Activated B cell treated with CpG ODN at 0.5 μM for 24 hours (primary cell): ENCODE measurements at regions not wholly inside any gene's neighbourhood (a gene's known extent, or its start where the extent isn't known, plus 50 kb on each side); places are given as distances from the start of the nearest gene placed in this dataset.

Experiments used
- ATAC-seq: fragments of 200-7000 bp; cut with Tn5 transposase; one replicate; pipeline ENCODE4 v1.10.0; 2021; ENCODE audit warnings: low read depth, mild to moderate bottlenecking, moderate library complexity
- CTCF ChIA-PET: fragments of 350-600 bp; sonication (Branson Sonifier 250); formaldehyde crosslinking; loops from one replicate; lab custom pipeline; 2021; ENCODE audit warnings: antibody characterized with exemption; lab: Charles Lee
- POLR2A ChIA-PET: fragments of 350-600 bp; sonication (Branson Sonifier 250); formaldehyde crosslinking; loops from one replicate; lab custom pipeline; 2021; ENCODE audit warnings: antibody characterized with exemption; lab: Charles Lee
- DNase-seq: peaks from one replicate; pipeline ENCODE4 v3.0.0; 2022
- H3K27ac Mint-ChIP-seq: one replicate; pipeline ENCODE4 v1.8.0; 2020; ENCODE audit warnings: mixed read lengths
- H3K27me3 Mint-ChIP-seq: one replicate; pipeline ENCODE4 v1.8.0; 2021; ENCODE audit warnings: mixed read lengths
- H3K36me3 Mint-ChIP-seq: one replicate; pipeline ENCODE4 v1.8.0; 2021; ENCODE audit warnings: low read depth, mixed read lengths
- H3K4me1 Mint-ChIP-seq: one replicate; pipeline ENCODE4 v1.8.0; 2021; ENCODE audit warnings: mixed read lengths
- H3K4me3 Mint-ChIP-seq: one replicate; pipeline ENCODE4 v1.8.0; 2020; ENCODE audit warnings: mild to moderate bottlenecking, mixed read lengths
- H3K9me3 Mint-ChIP-seq: one replicate; pipeline ENCODE4 v1.8.0; 2020; ENCODE audit warnings: mixed read lengths
- CTCF ChIP-seq: fragments of 200-600 bp; IDR thresholded peaks from one replicate; pipeline ENCODE4 v1.8.0; 2022; ENCODE audit warnings: antibody characterized with exemption, mild to moderate bottlenecking
- intact Hi-C: fragments of 100-400 bp; cut with micrococcal nuclease; formaldehyde crosslinking; loops from one replicate; pipeline ENCODE4 v1.15.1; 2024

GRCh38 chr3:18575573-18575972 lies 150.4 kb upstream of the SATB1 start:
- Mint-ChIP-seq H3K4me1 (peaks cover 10% of the 10 kb centered on the region), H3K9me3 (no peaks in the 10 kb centered on the region), H3K27ac (no peak overlapping the region), H3K27me3 (no peaks in the 10 kb centered on the region), H3K4me3 (no peak overlapping the region), H3K36me3 (no peaks in the 10 kb centered on the region)
- ChIA-PET CTCF (no interaction called here), POLR2A (no interaction called here)
- intact Hi-C loops = no loop called here
- TF ChIP-seq CTCF = no peak
- DNase-seq (no peak), ATAC-seq (no peak)

GRCh38 chr3:18572809-18573208 lies 147.7 kb upstream of the SATB1 start:
- H3K36me3 Mint-ChIP-seq = no peaks in the 10 kb centered on the region
- no peak for TF ChIP-seq CTCF
- intact Hi-C loops = no loop called here
- H3K4me3 Mint-ChIP-seq = no peak overlapping the region
- ChIA-PET POLR2A (no interaction called here), CTCF (no interaction called here)
- no peaks in the 10 kb centered on the region for H3K4me1 Mint-ChIP-seq
- no peaks in the 10 kb centered on the region for H3K27me3 Mint-ChIP-seq
- H3K27ac Mint-ChIP-seq = peak overlapping the region; percentile 2
- DNase-seq (no peak), ATAC-seq (no peak)
- H3K9me3 Mint-ChIP-seq = no peaks in the 10 kb centered on the region

- no peak for ATAC-seq
- H3K4me3 Mint-ChIP-seq = no peak overlapping the region
- no peak for DNase-seq
- H3K36me3 Mint-ChIP-seq = no peaks in the 10 kb centered on the region
- ChIA-PET POLR2A (no interaction called here), CTCF (no interaction called here)
- no peaks in the 10 kb centered on the region for H3K9me3 Mint-ChIP-seq
- H3K27ac Mint-ChIP-seq = no peak overlapping the region
- H3K4me1 Mint-ChIP-seq = no peaks in the 10 kb centered on the region
- intact Hi-C loops = no loop called here
- H3K27me3 Mint-ChIP-seq = no peaks in the 10 kb centered on the region
- TF ChIP-seq CTCF = no peak
Observed at GRCh38 chr3:18567293-18567692, 142.2 kb upstream of the SATB1 start.

- peaks cover 16% of the 10 kb centered on the region for H3K4me1 Mint-ChIP-seq
- H3K9me3 Mint-ChIP-seq = no peaks in the 10 kb centered on the region
- no peak for TF ChIP-seq CTCF
- no peaks in the 10 kb centered on the region for H3K27me3 Mint-ChIP-seq
- no peak for DNase-seq
- intact Hi-C loops = no loop called here
- ChIA-PET CTCF (interaction anchor here (0.7 to 1.4 kb wide), 2 partner anchors 195 to 197 kb away, joined by 3 to 4 read pairs; no protein-coding TSS in a partner anchor), POLR2A (no interaction called here)
- no peak for ATAC-seq
- H3K4me3 Mint-ChIP-seq = no peak overlapping the region
- no peak overlapping the region for H3K27ac Mint-ChIP-seq
- no peaks in the 10 kb centered on the region for H3K36me3 Mint-ChIP-seq
Observed at GRCh38 chr3:18562364-18563154, 137.4 kb upstream of the SATB1 start.

GRCh38 chr3:18559331-18559842 lies 134.2 kb upstream of the SATB1 start:
- ChIA-PET POLR2A (interaction anchor here (0.7 to 1.2 kb wide), 4 partner anchors 113 to 1146 kb away, joined by 3 to 5 read pairs (median 4); no protein-coding TSS in a partner anchor), CTCF (interaction anchor here (0.6 to 3.1 kb wide), 18 partner anchors 10 to 607 kb away, joined by 3 to 128 read pairs (median 4); no protein-coding TSS in a partner anchor)
- H3K36me3 Mint-ChIP-seq = no peaks in the 10 kb centered on the region
- DNase-seq (no peak), ATAC-seq (peak; percentile 65)
- peaks cover 27% of the 10 kb centered on the region for H3K4me1 Mint-ChIP-seq
- no peak overlapping the region for H3K4me3 Mint-ChIP-seq
- H3K27ac Mint-ChIP-seq = no peak overlapping the region
- H3K9me3 Mint-ChIP-seq = no peaks in the 10 kb centered on the region
- intact Hi-C loops = loop anchor here (1.0 to 5.0 kb wide), 4 partner anchors 115 to 983 kb away; no protein-coding TSS in a partner anchor
- TF ChIP-seq CTCF = no peak
- no peaks in the 10 kb centered on the region for H3K27me3 Mint-ChIP-seq
